ENCODE measurements at regions not wholly inside any gene's neighbourhood (a gene's known extent, or its start where the extent isn't known, plus 50 kb on each side); places are given as distances from the start of the nearest gene placed in this dataset.
"Not testable (repeated sequence)": the region's sequence is repeated elsewhere in the genome, so short reads cannot be mapped to it uniquely, and the experiment has no call there.

DNA sequence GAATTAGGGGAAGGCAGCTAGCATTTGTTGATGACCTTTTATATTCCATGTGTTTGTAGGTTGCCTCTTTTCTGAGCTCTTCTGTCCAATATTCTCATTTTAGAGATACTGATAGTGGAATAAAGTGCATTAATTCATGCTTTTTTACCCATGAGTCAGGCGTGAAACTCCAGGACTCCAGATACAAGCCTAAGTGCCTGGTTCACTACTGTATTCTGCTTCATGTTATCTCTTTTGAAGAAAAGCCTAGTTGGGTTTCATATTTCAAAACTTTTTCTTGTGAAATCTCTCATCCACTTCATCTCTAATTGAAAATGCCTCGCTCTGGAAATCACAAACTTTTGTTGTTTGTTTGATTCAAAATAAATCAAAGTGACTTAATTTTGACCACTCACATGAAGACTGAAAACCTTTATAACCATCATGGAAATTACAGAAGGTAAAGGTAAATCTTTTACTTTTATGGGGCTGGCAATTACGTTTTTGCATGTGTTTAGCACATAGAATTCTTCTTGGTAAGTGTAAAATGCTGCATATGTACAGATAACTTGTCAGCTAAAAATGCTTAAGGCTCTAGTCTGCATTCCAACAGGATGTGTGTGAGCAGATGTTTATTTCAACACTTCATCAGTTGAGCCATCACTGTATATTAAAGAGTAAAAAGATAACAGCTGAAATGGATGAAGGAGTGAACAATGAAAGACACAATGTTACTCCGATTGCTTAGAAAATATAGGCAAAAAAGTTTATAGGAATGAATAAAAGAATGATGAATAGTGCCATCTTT is 961.8 kb upstream of the CELF2 start:
- peak; percentile 34 for DNase-seq (ENCODE audit: low read depth)
- no peak overlapping the region for H3K4me3 ChIP-seq (replicated peaks; ENCODE audit: low read depth, low read length)
- no peak for TF ChIP-seq CTCF (IDR thresholded peaks at IDR 0.05; ENCODE audit: low read length, missing control alignments)

- DNase-seq (ENCODE audit: low read depth), result peak; percentile 61
- peak; percentile 43 for TF ChIP-seq CTCF (IDR thresholded peaks at IDR 0.05; ENCODE audit: low read length, missing control alignments)
- H3K4me3 ChIP-seq (replicated peaks; ENCODE audit: low read depth, low read length), result no peak overlapping the region
These were observed 960.7 kb upstream of the CELF2 start for GRCh38 chr10:10056961-10057360.

DNA sequence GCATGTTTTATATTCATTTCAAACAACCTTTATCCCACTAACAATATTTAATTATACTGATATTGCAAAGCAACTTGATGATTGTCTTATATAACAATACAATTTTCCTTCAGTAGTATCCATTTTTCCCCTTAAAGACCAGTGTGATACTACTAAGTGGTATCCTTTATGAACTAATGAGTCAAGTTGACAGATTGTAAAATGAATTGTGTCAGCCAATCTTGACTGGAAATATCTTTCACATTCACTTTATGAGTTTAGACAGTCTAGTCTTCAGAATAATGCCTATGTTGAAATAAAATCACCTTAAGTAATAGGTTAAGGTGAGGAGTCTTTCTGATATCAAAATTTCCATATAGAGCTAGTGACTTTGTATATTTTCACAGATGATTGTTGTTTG is 950.0 kb upstream of the CELF2 start:
- no peak for TF ChIP-seq CTCF (IDR thresholded peaks at IDR 0.05; ENCODE audit: low read length, missing control alignments)
- DNase-seq (ENCODE audit: low read depth), result no peak
- no peak overlapping the region for H3K4me3 ChIP-seq (replicated peaks; ENCODE audit: low read depth, low read length)

DNA sequence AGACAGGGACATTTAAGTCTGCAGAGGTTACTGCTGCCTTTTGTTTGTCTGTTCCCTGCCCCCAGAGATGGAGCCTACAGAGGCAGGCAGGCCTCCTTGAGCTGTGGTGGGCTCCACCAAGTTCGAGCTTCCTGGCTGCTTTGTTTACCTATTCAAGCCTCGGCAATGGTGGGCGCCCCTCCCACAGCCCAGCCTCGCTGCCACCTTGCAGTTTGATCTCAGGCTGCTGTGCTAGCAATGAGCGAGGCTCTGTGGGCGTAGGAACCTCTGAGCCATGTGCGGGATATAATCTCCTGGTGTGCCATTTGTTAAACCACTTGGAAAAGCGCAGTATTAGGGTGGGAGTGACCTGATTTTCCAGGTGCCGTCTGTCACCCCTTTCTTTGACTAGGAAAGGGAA is 942.8 kb upstream of the CELF2 start:
- DNase-seq (ENCODE audit: low read depth); H3K4me3 ChIP-seq (replicated peaks; ENCODE audit: low read depth, low read length): not testable (repeated sequence)

DNA sequence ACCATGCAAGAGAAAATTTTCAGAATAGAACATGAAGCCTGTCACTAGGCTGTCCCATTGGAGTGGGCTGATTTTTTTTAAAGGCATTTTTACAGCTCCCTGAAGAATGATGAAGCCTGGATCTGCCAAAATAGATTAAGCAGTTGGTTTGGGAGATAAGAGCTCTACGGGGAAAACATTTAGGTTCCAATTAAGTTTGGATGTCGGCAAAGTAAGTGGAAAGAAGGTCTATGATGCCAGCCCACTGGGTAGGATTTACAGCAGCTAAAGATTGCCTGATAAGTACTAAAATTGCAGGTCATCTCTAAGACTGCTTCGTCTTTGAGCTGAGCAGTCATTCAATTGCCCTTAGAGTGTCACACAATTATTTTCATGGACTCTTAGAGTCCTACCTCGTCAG is 939.2 kb upstream of the CELF2 start:
- no peak for DNase-seq (ENCODE audit: low read depth)
- no peak overlapping the region for H3K4me3 ChIP-seq (replicated peaks; ENCODE audit: low read depth, low read length)
- no peak for TF ChIP-seq CTCF (IDR thresholded peaks at IDR 0.05; ENCODE audit: low read length, missing control alignments)

GRCh38 chr10:10092581-10092980 is 925.1 kb upstream of the CELF2 start:
- peak; percentile 53 for DNase-seq (ENCODE audit: low read depth)
- no peak for TF ChIP-seq CTCF (IDR thresholded peaks at IDR 0.05; ENCODE audit: low read length, missing control alignments)
- H3K4me3 ChIP-seq (replicated peaks; ENCODE audit: low read depth, low read length), result no peak overlapping the region

DNA sequence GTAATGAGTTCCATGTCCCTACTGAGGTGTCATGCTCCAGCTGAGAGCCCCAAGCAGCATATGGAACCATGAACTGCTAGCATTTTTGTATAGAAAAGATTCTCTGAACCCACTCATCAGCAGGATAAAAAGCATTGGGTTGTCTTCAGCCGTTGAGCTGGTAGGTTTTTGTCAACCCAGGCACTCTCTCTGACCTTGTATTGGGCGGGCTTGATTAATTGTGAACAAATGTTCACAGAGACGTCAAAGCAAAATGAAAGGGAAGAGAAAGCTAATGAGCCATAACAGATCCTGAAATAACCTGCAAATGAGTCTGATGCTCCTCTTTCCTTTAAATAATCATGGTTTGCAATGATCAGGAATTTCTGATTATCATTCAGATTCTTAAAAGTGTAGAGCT is 924.7 kb upstream of the CELF2 start:
- TF ChIP-seq CTCF (IDR thresholded peaks at IDR 0.05; ENCODE audit: low read length, missing control alignments), result no peak
- no peak overlapping the region for H3K4me3 ChIP-seq (replicated peaks; ENCODE audit: low read depth, low read length)
- DNase-seq (ENCODE audit: low read depth), result no peak
